ENCODE measurements at regions not wholly inside any gene's neighbourhood (a gene's known extent, or its start where the extent isn't known, plus 50 kb on each side); places are given as distances from the start of the nearest gene placed in this dataset.
"Not testable (repeated sequence)": the region's sequence is repeated elsewhere in the genome, so short reads cannot be mapped to it uniquely, and the experiment has no call there.

- DNase-seq: no peak
- no peak for ATAC-seq
- H3K27ac ChIP-seq: no peak overlapping the region
- H3K4me1 ChIP-seq: no peaks in the 10 kb centered on the region
- no peaks in the 10 kb centered on the region for H3K36me3 ChIP-seq
- no peak overlapping the region for H3K4me3 ChIP-seq
- in situ Hi-C loops (cut with MboI; ENCODE audit: low sequenced_read_pairs in 4 of 4): no loop called here
- TF ChIP-seq POLR2A (IDR thresholded peaks at IDR 0.05) (no peak), CTCF (IDR thresholded peaks at IDR 0.05 in 4 of 5, conservative IDR thresholded peaks at IDR 0.05 in 1 of 5) (no peak)
- no peaks in the 10 kb centered on the region for H3K9me3 ChIP-seq
- intact Hi-C loops (cut with DNase I; ENCODE audit: low total_unique reads): no loop called here
- H3K27me3 ChIP-seq: no peaks in the 10 kb centered on the region
These were observed 1116.0 kb upstream of the TMEM132C start for GRCh38 chr12:127150956-127151355.

GRCh38 chr12:127153996-127154395 lies 1113.0 kb upstream of the TMEM132C start:
- H3K36me3 ChIP-seq: no peaks in the 10 kb centered on the region
- no peak overlapping the region for H3K4me3 ChIP-seq
- TF ChIP-seq POLR2A (IDR thresholded peaks at IDR 0.05) (no peak), CTCF (IDR thresholded peaks at IDR 0.05 in 4 of 5, conservative IDR thresholded peaks at IDR 0.05 in 1 of 5) (no peak)
- no peaks in the 10 kb centered on the region for H3K27me3 ChIP-seq
- H3K4me1 ChIP-seq: no peaks in the 10 kb centered on the region
- no peak overlapping the region for H3K27ac ChIP-seq
- intact Hi-C loops (cut with DNase I; ENCODE audit: low total_unique reads): no loop called here
- ATAC-seq (no peak), DNase-seq (no peak)
- in situ Hi-C loops (cut with MboI; ENCODE audit: low sequenced_read_pairs in 4 of 4): no loop called here
- no peaks in the 10 kb centered on the region for H3K9me3 ChIP-seq

GRCh38 chr12:127154830-127155229 lies 1112.1 kb upstream of the TMEM132C start:
- H3K27ac ChIP-seq; H3K4me1 ChIP-seq; H3K27me3 ChIP-seq; H3K4me3 ChIP-seq; DNase-seq; intact Hi-C loops (cut with DNase I; ENCODE audit: low total_unique reads); H3K36me3 ChIP-seq; H3K9me3 ChIP-seq; in situ Hi-C loops (cut with MboI; ENCODE audit: low sequenced_read_pairs in 4 of 4); ATAC-seq: not testable (repeated sequence)

- H3K4me3 ChIP-seq; in situ Hi-C loops (cut with MboI; ENCODE audit: low sequenced_read_pairs in 4 of 4): not testable (repeated sequence)
These were observed 1110.9 kb upstream of the TMEM132C start for GRCh38 chr12:127155935-127156619.

GRCh38 chr12:127157501-127158366 lies 1109.2 kb upstream of the TMEM132C start:
- ATAC-seq; H3K4me3 ChIP-seq; H3K27me3 ChIP-seq; DNase-seq; H3K36me3 ChIP-seq; intact Hi-C loops (cut with DNase I; ENCODE audit: low total_unique reads); H3K27ac ChIP-seq; H3K9me3 ChIP-seq; H3K4me1 ChIP-seq; in situ Hi-C loops (cut with MboI; ENCODE audit: low sequenced_read_pairs in 4 of 4): not testable (repeated sequence)

More at GRCh38 chr12:127155935-127156619, 1110.9 kb upstream of the TMEM132C start:
- H3K27ac ChIP-seq; intact Hi-C loops (cut with DNase I; ENCODE audit: low total_unique reads); DNase-seq; H3K9me3 ChIP-seq; H3K36me3 ChIP-seq; H3K27me3 ChIP-seq; ATAC-seq; H3K4me1 ChIP-seq: not testable (repeated sequence)

GRCh38 chr12:127158385-127159061 lies 1108.4 kb upstream of the TMEM132C start:
- no peak for TF ChIP-seq POLR2A (IDR thresholded peaks at IDR 0.05)
- no peak for TF ChIP-seq CTCF (IDR thresholded peaks at IDR 0.05 in 4 of 5, conservative IDR thresholded peaks at IDR 0.05 in 1 of 5)
- intact Hi-C loops (cut with DNase I; ENCODE audit: low total_unique reads): no loop called here
- H3K4me1 ChIP-seq: no peaks in the 10 kb centered on the region
- H3K27me3 ChIP-seq: no peaks in the 10 kb centered on the region
- ATAC-seq (no peak), DNase-seq (no peak)
- in situ Hi-C loops (cut with MboI; ENCODE audit: low sequenced_read_pairs in 4 of 4): no loop called here
- no peaks in the 10 kb centered on the region for H3K9me3 ChIP-seq
- H3K27ac ChIP-seq: no peak overlapping the region
- no peaks in the 10 kb centered on the region for H3K36me3 ChIP-seq
- no peak overlapping the region for H3K4me3 ChIP-seq

Measured in gastrocnemius medialis (tissue), 4 donors.